Fibroblast of pulmonary artery (primary cell): ENCODE measurements at regions not wholly inside any gene's neighbourhood (a gene's known extent, or its start where the extent isn't known, plus 50 kb on each side); places are given as distances from the start of the nearest gene placed in this dataset.
A peak's percentile ranks its signal among the peaks of the same experiment; 100 is the strongest.

ENCODE experiments used
- DNase-seq: peaks from one replicate; pipeline ENCODE4 v3.0.0-alpha.2; 2010; ENCODE audit warnings: low read depth
- H3K4me3 ChIP-seq: replicated peaks from 2 replicates; pipeline ENCODE4 v1.5.1; 2011; ENCODE audit warnings: low read depth, mild to moderate bottlenecking, control low read depth, low read length, moderate library complexity
- TF ChIP-seq, protein P1 (sequence below): IDR thresholded peaks from 2 replicates; pipeline ENCODE4 v1.5.1; 2011; ENCODE audit warnings: mild to moderate bottlenecking, control low read depth, low read length, inconsistent platforms; ENCODE audit errors: missing control alignments

GRCh38 chr20:61161726-61162390 lies 90.2 kb upstream of the CDH4 start:
- H3K4me3 ChIP-seq = no peak overlapping the region
- TF ChIP-seq, protein P1, sequence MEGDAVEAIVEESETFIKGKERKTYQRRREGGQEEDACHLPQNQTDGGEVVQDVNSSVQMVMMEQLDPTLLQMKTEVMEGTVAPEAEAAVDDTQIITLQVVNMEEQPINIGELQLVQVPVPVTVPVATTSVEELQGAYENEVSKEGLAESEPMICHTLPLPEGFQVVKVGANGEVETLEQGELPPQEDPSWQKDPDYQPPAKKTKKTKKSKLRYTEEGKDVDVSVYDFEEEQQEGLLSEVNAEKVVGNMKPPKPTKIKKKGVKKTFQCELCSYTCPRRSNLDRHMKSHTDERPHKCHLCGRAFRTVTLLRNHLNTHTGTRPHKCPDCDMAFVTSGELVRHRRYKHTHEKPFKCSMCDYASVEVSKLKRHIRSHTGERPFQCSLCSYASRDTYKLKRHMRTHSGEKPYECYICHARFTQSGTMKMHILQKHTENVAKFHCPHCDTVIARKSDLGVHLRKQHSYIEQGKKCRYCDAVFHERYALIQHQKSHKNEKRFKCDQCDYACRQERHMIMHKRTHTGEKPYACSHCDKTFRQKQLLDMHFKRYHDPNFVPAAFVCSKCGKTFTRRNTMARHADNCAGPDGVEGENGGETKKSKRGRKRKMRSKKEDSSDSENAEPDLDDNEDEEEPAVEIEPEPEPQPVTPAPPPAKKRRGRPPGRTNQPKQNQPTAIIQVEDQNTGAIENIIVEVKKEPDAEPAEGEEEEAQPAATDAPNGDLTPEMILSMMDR = no peak
- no peak for DNase-seq

DNA sequence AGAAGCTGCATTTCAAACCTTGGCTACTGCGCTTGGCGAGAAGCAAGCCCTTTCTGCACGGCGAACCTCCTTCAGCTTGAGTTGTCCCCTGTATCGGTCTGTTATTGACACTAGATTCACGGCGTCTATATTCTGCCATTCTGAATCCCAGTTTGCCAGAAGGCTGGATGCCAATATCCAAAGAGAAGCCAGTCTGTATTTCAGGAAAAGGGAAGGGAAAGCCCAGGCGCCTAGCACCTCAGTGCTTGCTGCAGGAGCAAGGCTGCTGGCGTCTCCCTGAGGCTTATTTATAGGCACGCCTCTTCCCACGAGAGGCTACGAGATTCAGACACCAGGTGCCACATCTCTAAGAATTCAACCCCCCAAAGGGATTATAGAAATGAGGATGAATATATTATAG lies 89.6 kb upstream of the CDH4 start:
- TF ChIP-seq, protein P1 = no peak
- no peak overlapping the region for H3K4me3 ChIP-seq
- no peak for DNase-seq

DNA sequence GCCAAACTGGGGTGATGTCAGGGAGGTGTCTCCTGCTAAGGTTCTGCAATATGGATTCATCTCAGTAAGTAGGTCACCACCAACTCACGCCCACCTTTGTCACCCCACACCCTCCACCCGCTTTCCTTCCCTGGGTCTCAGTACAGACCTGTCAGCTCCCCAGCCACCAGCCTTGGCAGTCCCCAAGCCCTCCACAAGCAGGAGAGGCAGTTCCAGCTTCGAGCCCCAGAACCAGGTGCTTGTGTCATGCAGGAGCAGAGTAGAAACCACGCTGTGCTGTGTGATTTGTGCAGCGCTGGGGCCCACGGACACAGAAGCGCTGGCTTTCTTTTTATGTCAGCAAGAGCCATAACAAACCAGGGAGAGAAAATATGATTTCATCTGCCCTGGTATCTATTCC lies 89.0 kb upstream of the CDH4 start:
- no peak overlapping the region for H3K4me3 ChIP-seq
- TF ChIP-seq, protein P1 = no peak
- DNase-seq = no peak

GRCh38 chr20:61166324-61166723 lies 85.7 kb upstream of the CDH4 start:
- peak; percentile 25 for DNase-seq
- H3K4me3 ChIP-seq = no peak overlapping the region
- TF ChIP-seq, protein P1 = no peak

DNA sequence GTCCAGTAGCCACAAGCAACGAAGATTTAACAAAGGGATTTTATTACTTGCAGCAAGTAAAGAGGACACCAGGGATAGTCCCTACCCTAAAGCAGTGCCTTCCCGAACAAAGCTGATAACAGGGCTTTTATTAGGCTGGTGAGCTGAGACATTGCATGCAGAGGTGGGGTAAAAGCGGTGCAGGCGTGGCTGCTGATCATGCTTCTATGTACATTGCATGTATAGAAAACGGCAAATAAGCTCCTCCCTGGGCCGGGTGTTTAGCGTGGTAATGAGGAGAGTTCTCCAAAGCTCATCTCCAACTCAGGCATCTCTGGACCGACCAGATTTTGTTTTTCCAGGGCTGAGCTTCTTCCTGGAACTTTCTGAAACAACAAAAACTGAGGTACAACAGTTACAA lies 83.5 kb upstream of the CDH4 start:
- TF ChIP-seq, protein P1 = no peak
- H3K4me3 ChIP-seq = no peak overlapping the region
- DNase-seq = no peak

DNA sequence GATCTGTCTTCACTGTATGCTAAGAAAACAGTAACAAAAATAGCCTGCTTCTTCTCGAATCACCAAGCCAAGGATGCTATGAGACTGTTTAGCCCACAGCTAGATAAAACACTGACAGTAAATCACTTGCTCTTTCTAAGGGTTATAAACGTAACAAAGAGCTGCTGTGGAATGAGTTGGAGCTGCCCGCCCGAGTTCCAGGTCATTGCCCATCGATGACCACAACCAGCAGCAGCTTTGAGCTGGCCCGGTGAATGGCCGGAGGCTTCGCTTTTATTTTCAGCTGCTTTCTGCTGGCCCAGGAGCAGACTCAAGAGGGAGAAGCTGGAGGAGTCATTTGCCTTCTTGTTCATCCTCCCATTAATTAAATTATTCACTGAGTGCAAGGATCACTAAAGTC lies 82.2 kb upstream of the CDH4 start:
- DNase-seq = no peak
- TF ChIP-seq, protein P1 = no peak
- H3K4me3 ChIP-seq = no peak overlapping the region
